Activated CD4-positive, alpha-beta T cell treated with anti-CD3 and anti-CD28 coated beads, Interleukin-2, amount 10 ng/mL, durations not matched to agents 7 days and 5 days (primary cell): ENCODE measurements at regions not wholly inside any gene's neighbourhood (a gene's known extent, or its start where the extent isn't known, plus 50 kb on each side); places are given as distances from the start of the nearest gene placed in this dataset.

Experiments
- CTCF ChIA-PET: fragments of 350-600 bp; sonication (Branson Sonifier 250); formaldehyde crosslinking; loops from one replicate; lab custom pipeline; 2021; ENCODE audit warnings: antibody characterized with exemption; lab: Charles Lee
- POLR2A ChIA-PET: fragments of 350-600 bp; sonication (Branson Sonifier 250); formaldehyde crosslinking; loops from one replicate; lab custom pipeline; 2021; ENCODE audit warnings: antibody characterized with exemption; lab: Charles Lee
- DNase-seq: peaks from one replicate; pipeline ENCODE4 v3.0.0-alpha.2; 2020
- H3K27ac Mint-ChIP-seq: one replicate; pipeline ENCODE4 v1.8.0; 2021; ENCODE audit warnings: mild to moderate bottlenecking, moderate library complexity, mixed read lengths
- H3K27me3 Mint-ChIP-seq: one replicate; pipeline ENCODE4 v1.8.0; 2021; ENCODE audit warnings: mixed read lengths
- H3K36me3 Mint-ChIP-seq: one replicate; pipeline ENCODE4 v1.8.0; 2021; ENCODE audit warnings: low read depth, mixed read lengths
- H3K4me1 Mint-ChIP-seq: one replicate; pipeline ENCODE4 v1.8.0; 2021; ENCODE audit warnings: mixed read lengths
- H3K4me3 Mint-ChIP-seq: one replicate; pipeline ENCODE4 v1.8.0; 2021; ENCODE audit warnings: mild to moderate bottlenecking, moderate library complexity, mixed read lengths
- H3K9me3 Mint-ChIP-seq: one replicate; pipeline ENCODE4 v1.8.0; 2021; ENCODE audit warnings: mixed read lengths

- ChIA-PET POLR2A (no interaction called here), CTCF (no interaction called here)
- DNase-seq: no peak
Observed at GRCh38 chr4:84091266-84091665, 407.8 kb downstream of the NKX6-1 start.

GRCh38 chr4:84089652-84090437 is 409.2 kb downstream of the NKX6-1 start:
- Mint-ChIP-seq H3K4me3 (no peak overlapping the region), H3K4me1 (no peaks in the 10 kb centered on the region), H3K36me3 (no peaks in the 10 kb centered on the region), H3K27ac (no peak overlapping the region), H3K9me3 (no peaks in the 10 kb centered on the region), H3K27me3 (peaks cover 2% of the 10 kb centered on the region)
- ChIA-PET CTCF (no interaction called here), POLR2A (no interaction called here)
- no peak for DNase-seq

More at GRCh38 chr4:84091266-84091665, 407.8 kb downstream of the NKX6-1 start:
- H3K27me3 Mint-ChIP-seq: peaks cover 2% of the 10 kb centered on the region
- H3K9me3 Mint-ChIP-seq: no peaks in the 10 kb centered on the region
- no peaks in the 10 kb centered on the region for H3K36me3 Mint-ChIP-seq
- no peak overlapping the region for H3K27ac Mint-ChIP-seq
- H3K4me3 Mint-ChIP-seq: no peak overlapping the region
- H3K4me1 Mint-ChIP-seq: no peaks in the 10 kb centered on the region

- no peaks in the 10 kb centered on the region for H3K9me3 Mint-ChIP-seq
- H3K27me3 Mint-ChIP-seq: peaks cover 2% of the 10 kb centered on the region
- H3K4me3 Mint-ChIP-seq: no peak overlapping the region
- DNase-seq: no peak
- no peaks in the 10 kb centered on the region for H3K4me1 Mint-ChIP-seq
- ChIA-PET POLR2A (no interaction called here), CTCF (no interaction called here)
- H3K36me3 Mint-ChIP-seq: no peaks in the 10 kb centered on the region
- H3K27ac Mint-ChIP-seq: no peak overlapping the region
Observed at GRCh38 chr4:84085986-84086385, 413.1 kb downstream of the NKX6-1 start.

GRCh38 chr4:84070289-84070688 is 428.8 kb downstream of the NKX6-1 start:
- no peak for DNase-seq
- H3K27ac Mint-ChIP-seq: no peak overlapping the region
- no peaks in the 10 kb centered on the region for H3K4me1 Mint-ChIP-seq
- CTCF ChIA-PET: no interaction called here
- POLR2A ChIA-PET: no interaction called here
- H3K36me3 Mint-ChIP-seq: no peaks in the 10 kb centered on the region
- H3K27me3 Mint-ChIP-seq: no peaks in the 10 kb centered on the region
- H3K4me3 Mint-ChIP-seq: no peak overlapping the region
- H3K9me3 Mint-ChIP-seq: no peaks in the 10 kb centered on the region

- POLR2A ChIA-PET: no interaction called here
Observed at GRCh38 chr4:84063619-84064018, 435.5 kb downstream of the NKX6-1 start.

GRCh38 chr4:84058201-84058600 is 440.9 kb downstream of the NKX6-1 start:
- DNase-seq: no peak
- Mint-ChIP-seq H3K4me3 (no peak overlapping the region), H3K36me3 (no peaks in the 10 kb centered on the region), H3K9me3 (no peaks in the 10 kb centered on the region), H3K27ac (no peak overlapping the region), H3K4me1 (no peaks in the 10 kb centered on the region), H3K27me3 (no peaks in the 10 kb centered on the region)
- ChIA-PET CTCF (no interaction called here), POLR2A (no interaction called here)

More at GRCh38 chr4:84063619-84064018, 435.5 kb downstream of the NKX6-1 start:
- no peaks in the 10 kb centered on the region for H3K9me3 Mint-ChIP-seq
- H3K4me1 Mint-ChIP-seq: no peaks in the 10 kb centered on the region
- no peaks in the 10 kb centered on the region for H3K36me3 Mint-ChIP-seq
- H3K27ac Mint-ChIP-seq: no peak overlapping the region
- H3K27me3 Mint-ChIP-seq: no peaks in the 10 kb centered on the region
- CTCF ChIA-PET: no interaction called here
- no peak for DNase-seq
- no peak overlapping the region for H3K4me3 Mint-ChIP-seq

GRCh38 chr4:84051639-84052038 is 447.5 kb downstream of the NKX6-1 start:
- DNase-seq: no peak
- no peaks in the 10 kb centered on the region for H3K36me3 Mint-ChIP-seq
- H3K27ac Mint-ChIP-seq: no peak overlapping the region
- H3K9me3 Mint-ChIP-seq: no peaks in the 10 kb centered on the region
- ChIA-PET POLR2A (no interaction called here), CTCF (no interaction called here)
- no peaks in the 10 kb centered on the region for H3K27me3 Mint-ChIP-seq
- no peaks in the 10 kb centered on the region for H3K4me1 Mint-ChIP-seq
- H3K4me3 Mint-ChIP-seq: no peak overlapping the region

GRCh38 chr4:84051089-84051488 is 448.0 kb downstream of the NKX6-1 start:
- Mint-ChIP-seq H3K4me3 (no peak overlapping the region), H3K9me3 (no peaks in the 10 kb centered on the region), H3K4me1 (no peaks in the 10 kb centered on the region), H3K27me3 (no peaks in the 10 kb centered on the region), H3K36me3 (no peaks in the 10 kb centered on the region), H3K27ac (no peak overlapping the region)
- POLR2A ChIA-PET: no interaction called here
- DNase-seq: no peak
- CTCF ChIA-PET: no interaction called here

GRCh38 chr4:84050015-84050414 is 449.1 kb downstream of the NKX6-1 start:
- Mint-ChIP-seq H3K27me3 (no peaks in the 10 kb centered on the region), H3K27ac (no peak overlapping the region), H3K4me1 (no peaks in the 10 kb centered on the region), H3K4me3 (no peak overlapping the region), H3K36me3 (no peaks in the 10 kb centered on the region), H3K9me3 (no peaks in the 10 kb centered on the region)
- DNase-seq: no peak
- POLR2A ChIA-PET: no interaction called here
- CTCF ChIA-PET: no interaction called here

GRCh38 chr4:84046551-84046950 is 452.5 kb downstream of the NKX6-1 start:
- Mint-ChIP-seq H3K4me1 (no peaks in the 10 kb centered on the region), H3K4me3 (no peak overlapping the region), H3K27me3 (no peaks in the 10 kb centered on the region), H3K27ac (no peak overlapping the region), H3K36me3 (no peaks in the 10 kb centered on the region), H3K9me3 (no peaks in the 10 kb centered on the region)
- no peak for DNase-seq
- CTCF ChIA-PET: no interaction called here
- POLR2A ChIA-PET: no interaction called here

GRCh38 chr4:84041426-84041825 is 457.7 kb downstream of the NKX6-1 start:
- Mint-ChIP-seq H3K27me3 (no peaks in the 10 kb centered on the region), H3K36me3 (no peaks in the 10 kb centered on the region), H3K9me3 (no peaks in the 10 kb centered on the region), H3K4me1 (no peaks in the 10 kb centered on the region), H3K27ac (no peak overlapping the region), H3K4me3 (no peak overlapping the region)
- ChIA-PET CTCF (no interaction called here), POLR2A (no interaction called here)
- no peak for DNase-seq

GRCh38 chr4:84035568-84035967 is 463.5 kb downstream of the NKX6-1 start:
- no peaks in the 10 kb centered on the region for H3K27me3 Mint-ChIP-seq
- DNase-seq: no peak
- no peaks in the 10 kb centered on the region for H3K9me3 Mint-ChIP-seq
- ChIA-PET CTCF (no interaction called here), POLR2A (no interaction called here)
- no peaks in the 10 kb centered on the region for H3K4me1 Mint-ChIP-seq
- H3K36me3 Mint-ChIP-seq: no peaks in the 10 kb centered on the region
- no peak overlapping the region for H3K4me3 Mint-ChIP-seq
- no peak overlapping the region for H3K27ac Mint-ChIP-seq

- POLR2A ChIA-PET: no interaction called here
- no peaks in the 10 kb centered on the region for H3K4me1 Mint-ChIP-seq
- no peaks in the 10 kb centered on the region for H3K36me3 Mint-ChIP-seq
- H3K27ac Mint-ChIP-seq: no peak overlapping the region
- no peaks in the 10 kb centered on the region for H3K9me3 Mint-ChIP-seq
- no peaks in the 10 kb centered on the region for H3K27me3 Mint-ChIP-seq
- CTCF ChIA-PET: no interaction called here
- no peak overlapping the region for H3K4me3 Mint-ChIP-seq
- DNase-seq: no peak
Observed at GRCh38 chr4:84032372-84032771, 466.7 kb downstream of the NKX6-1 start.

- POLR2A ChIA-PET: no interaction called here
- Mint-ChIP-seq H3K36me3 (no peaks in the 10 kb centered on the region), H3K27ac (no peak overlapping the region), H3K9me3 (no peaks in the 10 kb centered on the region), H3K4me1 (no peaks in the 10 kb centered on the region), H3K27me3 (no peaks in the 10 kb centered on the region), H3K4me3 (no peak overlapping the region)
- DNase-seq: no peak
- CTCF ChIA-PET: no interaction called here
Observed at GRCh38 chr4:84031401-84031800, 467.7 kb downstream of the NKX6-1 start.
